ENCODE measurements at regions not wholly inside any gene's neighbourhood (a gene's known extent, or its start where the extent isn't known, plus 50 kb on each side); places are given as distances from the start of the nearest gene placed in this dataset.

DNA sequence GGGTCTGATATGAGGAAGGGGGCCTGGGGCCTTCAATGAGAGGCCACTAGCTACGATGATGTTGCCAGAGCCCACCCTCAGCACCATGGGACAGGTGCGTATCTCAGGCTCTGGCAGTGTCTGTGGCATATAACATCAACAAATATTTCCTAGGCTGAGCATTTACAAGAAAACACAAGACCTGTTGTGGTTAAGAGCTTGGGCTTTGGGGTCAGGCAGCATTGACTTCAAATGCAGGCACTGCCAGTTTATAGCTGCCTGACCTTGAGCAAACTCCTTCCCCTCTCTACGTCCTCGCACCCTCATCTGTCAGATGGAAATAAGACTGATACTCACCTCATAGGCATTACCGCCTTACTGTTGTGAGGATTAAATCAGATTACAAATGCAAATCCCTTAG, 156.0 kb downstream of the KATNAL1 start:
- no peak for DNase-seq (ENCODE audit: low read depth in 2 of 2)

DNA sequence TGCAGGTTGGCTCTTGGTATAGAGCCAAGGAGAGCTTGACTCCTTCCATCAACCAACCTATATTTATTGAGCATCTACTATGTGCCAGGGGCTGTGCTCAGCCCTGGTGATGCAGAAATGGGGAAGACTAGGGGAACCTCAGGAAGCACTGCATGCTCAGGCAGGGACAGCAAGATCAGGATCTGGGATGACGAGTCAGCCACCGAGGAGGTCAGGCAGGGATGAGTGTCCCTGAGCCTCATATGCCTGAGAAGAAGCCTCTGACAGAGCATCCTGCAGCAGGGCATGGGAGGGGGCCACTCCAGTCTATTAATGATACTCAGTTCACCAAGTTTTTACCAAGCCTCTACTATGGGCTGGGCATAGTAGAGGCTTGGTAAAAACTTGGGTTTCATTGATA, 158.1 kb downstream of the KATNAL1 start:
- DNase-seq (ENCODE audit: low read depth in 2 of 2), result no peak

DNA sequence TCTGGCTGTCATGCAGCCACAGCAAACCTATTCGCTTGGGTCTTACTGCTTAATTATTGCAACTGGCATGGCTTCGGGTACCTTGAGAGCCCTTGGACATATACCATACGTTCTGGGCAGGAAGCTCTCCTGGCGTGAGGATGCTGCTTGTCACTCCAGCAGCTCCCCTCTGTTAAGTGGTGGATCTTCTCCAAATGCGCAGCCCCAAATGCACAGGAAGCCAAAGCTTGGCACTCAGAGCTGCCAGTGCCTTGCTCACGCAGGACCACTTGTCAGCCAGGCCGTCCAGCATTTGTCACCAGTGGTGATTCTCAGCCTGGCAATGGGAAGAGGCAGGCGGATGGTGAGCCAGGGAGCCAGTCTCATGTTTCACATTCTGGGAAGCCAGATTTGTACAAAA, 158.6 kb downstream of the KATNAL1 start:
- no peak for DNase-seq (ENCODE audit: low read depth in 2 of 2)

DNA sequence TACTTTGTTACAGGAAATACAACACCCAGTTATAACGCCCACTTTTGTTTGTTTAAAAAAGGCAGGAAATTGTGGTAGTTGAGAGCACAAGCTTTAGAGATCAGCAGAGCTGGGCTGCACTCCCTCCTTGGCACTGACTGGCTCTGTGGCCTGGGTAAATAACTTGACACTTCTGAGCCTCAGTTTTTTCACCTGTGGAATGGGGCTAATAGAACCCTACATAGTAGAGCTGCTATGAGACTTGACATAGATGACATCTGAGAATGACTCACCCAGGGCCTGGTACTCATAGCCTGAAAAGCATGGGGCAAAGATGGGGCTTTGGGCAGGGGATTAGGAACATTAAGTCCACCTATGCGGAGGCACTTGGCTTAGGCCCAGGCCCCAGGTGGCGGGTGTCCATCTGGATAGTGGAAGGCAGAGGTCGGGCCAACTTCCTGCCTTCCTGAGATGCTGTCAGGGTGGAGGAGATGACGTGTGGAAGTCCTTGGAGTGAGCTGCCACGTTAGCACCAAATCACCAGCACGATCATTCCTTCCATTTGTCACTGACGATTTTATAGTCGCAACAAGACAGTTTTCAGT, 159.1 kb downstream of the KATNAL1 start:
- no peak for DNase-seq (ENCODE audit: low read depth in 2 of 2)

DNA sequence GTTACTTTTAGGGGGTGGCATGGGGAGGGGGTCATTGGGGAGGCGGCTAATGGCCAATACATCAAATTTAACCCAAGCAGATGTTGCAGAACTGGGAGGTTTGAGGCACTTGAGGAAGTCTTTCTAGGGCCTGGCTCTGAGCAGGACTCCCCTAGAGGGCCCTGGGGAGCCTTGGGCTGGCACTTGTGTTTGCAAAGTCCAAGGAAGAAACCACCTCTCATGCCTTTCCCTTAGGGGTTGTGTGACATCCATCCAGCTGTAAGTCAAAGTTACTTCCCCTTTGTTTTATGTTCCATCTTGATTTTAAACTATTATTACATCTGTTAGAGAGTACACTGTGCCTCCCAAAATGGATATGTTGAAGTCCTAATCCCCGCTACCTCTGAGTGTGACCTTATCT, 159.9 kb downstream of the KATNAL1 start:
- DNase-seq (ENCODE audit: low read depth in 2 of 2), result no peak

DNA sequence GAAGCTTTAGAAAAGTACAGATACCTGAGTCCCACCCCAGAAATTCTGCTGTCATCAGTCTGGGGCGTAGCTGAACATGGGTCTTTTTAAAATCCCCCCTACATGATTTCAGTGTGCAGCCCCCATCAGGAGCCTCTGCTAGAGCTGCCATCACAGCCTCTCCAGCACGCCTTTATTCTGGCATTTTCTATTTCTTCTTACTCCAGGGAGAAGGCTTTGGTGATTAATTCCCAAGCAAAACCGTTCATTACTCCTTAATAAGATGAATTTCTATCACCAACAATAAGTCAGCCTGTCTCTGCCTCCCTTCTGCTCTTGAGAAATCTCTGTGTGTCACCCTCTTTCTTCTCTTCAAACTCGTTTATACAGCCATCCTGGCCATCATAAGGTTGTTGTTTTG, 160.3 kb downstream of the KATNAL1 start:
- no peak for DNase-seq (ENCODE audit: low read depth in 2 of 2)

DNA sequence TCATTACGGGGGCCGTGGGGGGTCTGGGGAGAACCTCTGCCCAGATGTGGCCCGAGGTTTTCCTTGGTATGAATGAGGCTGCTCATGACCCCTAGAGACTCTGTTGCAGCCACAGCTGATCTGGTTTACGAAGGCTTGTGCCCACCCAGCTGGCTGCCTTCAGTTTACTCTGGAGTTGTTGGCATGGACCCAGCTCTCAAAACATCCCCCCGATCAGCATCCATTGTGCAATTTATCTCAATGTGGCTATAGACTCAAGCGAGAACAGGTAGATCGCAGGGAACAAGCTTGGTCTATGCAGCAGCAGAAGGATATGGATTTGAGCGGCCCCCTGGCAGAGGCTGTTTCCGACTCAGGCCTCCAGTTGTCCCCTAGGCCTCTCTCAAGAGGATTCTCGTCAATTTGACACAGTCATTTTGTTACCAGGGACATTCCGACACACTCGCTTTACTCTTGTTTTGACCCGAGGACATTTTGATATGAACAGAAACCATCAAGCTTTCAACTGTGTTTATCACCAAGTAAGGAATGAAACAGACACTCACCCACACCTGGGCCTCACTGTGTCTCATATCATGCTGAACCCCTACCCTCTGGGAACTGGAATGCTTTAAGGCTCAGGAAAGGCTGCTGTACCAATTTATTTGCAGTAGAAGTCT, 161.5 kb downstream of the KATNAL1 start:
- DNase-seq (ENCODE audit: low read depth in 2 of 2), result no peak

DNA sequence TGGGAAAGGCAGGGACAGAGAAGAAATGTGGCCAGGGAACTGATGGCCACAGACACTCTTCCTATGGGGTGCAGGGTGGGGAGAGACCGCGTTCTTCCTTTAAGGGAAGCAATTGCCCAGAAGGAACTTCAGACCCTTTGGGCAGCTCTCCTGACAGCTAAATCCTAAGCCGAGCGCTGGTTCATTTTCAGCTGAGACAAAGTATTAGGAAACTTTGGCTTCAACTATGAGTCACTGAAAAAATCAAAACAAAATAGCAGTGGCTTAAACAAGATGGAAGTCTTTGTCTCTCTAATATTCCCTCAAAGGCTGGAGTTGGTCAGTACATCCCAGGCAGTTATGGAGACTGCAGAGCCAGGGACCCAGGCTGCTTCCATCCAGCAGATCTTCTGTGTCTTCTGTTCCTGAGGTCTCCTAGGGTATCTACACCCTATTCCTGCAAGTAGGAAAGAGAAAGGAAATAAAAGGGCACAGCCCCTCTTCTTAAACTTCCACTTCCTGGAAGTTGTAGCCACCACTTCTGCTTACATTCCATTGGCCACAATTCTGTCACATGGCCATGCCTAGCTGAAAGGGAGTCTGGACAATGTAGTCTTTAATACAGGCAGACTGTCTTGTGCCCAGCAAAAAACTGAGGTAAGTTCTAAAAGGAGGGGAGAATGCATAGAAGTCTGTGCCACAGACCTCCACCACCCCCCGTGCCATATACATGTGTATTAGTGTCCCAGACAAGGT, 163.5 kb downstream of the KATNAL1 start:
- no peak for DNase-seq (ENCODE audit: low read depth in 2 of 2)

DNA sequence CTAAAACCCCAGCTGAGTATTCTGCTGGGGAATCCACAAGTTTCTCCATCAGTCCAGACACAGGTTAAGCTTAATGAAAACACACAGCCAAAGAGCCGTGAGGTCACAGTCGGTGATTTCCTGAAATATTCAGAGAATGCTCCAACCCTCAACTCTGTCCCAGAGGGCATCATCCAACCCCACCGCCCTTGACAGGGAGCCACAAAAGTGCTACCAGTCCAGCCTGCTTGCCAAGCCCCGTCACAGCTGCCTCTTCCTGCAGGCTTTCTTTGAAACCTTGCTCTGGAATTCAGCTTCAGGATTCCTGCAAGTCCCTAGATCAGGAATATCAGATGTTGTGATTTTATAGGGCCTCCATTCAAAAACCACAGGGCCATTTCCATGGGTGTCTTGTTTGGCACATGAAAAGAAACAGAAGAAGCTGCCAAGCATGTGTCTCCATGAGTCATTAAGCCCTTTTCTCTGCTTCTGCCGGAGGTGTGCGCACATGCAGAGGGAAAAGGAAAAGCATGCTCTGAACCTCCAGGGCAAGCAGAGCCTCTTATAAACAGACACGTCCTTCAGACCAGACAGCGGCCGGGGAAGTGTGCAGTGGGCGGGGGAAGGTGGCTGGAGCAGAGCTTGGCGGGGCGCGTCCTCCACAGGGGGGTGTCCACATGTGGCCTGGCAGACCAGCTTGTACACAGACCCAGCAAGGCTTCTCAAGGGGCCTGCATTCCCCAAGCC, 164.7 kb downstream of the KATNAL1 start:
- peak; percentile 94 to 95 for DNase-seq (ENCODE audit: low read depth in 2 of 2)

DNA sequence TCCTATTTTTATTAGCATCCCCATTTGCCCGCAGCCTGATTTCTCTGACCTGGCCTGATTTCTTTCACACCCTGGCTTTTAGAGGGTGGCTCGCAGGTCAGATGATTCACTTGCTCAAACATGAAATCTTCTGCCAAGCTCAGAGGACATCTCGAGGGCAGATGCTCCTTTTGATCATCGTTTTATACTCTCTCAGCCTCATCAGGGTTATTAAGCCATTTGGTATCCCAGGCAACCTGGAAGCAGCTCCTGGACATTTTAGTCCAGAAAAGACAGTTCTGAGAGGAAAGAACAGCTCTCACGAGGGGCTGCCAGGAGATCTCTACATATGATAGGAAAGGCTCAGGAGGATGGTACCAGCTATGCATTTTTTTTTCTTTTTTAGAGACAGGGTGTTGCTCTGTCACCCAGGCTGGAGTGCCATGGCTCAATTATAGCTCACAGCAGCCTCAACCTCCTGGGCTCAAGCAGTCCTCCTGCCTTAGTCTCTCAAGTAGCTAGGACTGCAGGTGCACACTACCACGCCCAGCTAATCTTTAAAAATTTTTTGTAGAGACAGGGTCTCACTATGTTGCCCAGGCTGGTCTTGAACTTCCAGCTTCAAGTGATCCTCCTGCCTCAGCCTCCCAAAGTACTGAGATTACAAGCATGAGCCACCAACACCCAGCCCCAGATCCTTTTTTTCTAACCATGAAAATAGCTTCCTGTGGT, 165.4 kb downstream of the KATNAL1 start:
- DNase-seq (ENCODE audit: low read depth in 2 of 2), result no peak

DNA sequence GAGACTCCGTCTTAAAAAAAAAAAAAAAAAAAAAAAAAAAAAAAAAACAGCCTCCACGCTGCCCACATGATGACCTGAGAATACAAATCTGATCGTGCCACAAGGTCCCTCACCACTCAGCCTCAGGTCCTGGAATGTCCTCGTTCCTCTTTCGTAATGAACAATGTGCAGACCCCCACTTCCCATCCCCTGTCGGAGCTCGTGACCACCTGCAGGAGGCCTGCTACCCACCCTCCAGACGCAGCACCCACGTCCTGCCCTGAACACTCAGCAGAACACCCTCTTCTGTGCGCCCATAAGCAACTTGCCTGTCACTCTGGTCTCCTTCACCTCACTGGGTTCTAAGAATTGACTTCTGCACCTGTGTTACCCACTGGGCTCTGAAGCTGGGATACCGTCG, 166.4 kb downstream of the KATNAL1 start:
- DNase-seq (ENCODE audit: low read depth in 2 of 2), result no peak

DNA sequence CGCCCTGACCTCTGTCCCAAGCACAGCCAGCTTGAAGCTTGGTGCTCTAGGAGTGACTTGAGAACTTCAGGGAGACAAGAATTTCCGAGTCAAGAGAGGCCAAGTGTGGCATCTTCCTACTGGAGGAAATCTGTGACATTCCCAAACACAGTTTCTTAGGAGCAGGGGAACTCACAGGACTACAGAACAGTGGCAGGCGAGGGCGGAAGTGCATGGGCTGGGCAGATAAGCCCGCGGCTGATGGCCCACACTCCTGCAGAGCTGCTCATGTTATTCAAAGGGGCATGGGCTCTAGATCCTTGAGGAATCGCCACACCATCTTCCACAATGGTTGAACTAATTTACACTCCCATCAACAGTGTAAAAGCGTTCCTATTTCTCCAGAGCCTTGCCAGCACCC, 168.8 kb downstream of the KATNAL1 start:
- no peak for DNase-seq (ENCODE audit: low read depth in 2 of 2)

DNA sequence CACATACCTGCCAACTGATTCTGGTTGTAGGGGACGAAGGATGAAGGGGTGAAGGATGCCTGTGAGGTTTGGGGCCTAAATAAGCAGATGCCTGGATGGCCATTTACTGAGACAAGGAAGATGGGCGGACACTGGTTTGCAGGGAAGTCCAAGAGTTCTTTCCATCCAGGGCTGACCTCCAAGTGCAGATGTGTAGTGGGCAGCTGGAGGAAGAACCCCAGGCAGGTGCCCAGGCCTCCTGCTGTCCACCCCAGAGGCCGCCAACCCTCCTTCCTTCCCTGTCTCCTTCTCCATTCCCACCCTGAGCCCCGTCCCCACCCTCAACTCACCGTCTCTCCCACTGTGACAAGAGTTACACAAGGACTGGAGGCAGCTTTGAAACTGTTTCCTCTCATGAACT, 171.5 kb downstream of the KATNAL1 start:
- DNase-seq (ENCODE audit: low read depth in 2 of 2), result no peak

DNA sequence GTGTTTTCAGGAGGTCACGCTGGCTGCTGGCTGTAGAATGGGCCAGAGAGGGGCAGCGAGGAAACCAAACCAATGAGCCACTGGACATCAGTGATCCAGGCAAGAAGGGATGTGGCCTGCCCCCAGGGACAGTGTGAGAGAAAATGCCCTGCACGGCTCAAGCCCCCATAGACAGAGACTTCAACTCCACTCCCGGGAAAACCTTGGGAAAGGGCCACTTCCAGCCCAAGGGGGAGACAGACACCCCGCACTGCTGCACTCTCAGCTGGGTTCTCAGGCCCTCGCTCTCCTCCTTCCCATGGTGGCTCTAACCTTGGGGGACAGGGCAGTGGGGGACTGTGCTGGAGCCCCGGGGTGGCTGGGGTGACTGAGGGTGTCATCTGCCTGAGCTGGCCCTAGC, 172.0 kb downstream of the KATNAL1 start:
- no peak for DNase-seq (ENCODE audit: low read depth in 2 of 2)

DNA sequence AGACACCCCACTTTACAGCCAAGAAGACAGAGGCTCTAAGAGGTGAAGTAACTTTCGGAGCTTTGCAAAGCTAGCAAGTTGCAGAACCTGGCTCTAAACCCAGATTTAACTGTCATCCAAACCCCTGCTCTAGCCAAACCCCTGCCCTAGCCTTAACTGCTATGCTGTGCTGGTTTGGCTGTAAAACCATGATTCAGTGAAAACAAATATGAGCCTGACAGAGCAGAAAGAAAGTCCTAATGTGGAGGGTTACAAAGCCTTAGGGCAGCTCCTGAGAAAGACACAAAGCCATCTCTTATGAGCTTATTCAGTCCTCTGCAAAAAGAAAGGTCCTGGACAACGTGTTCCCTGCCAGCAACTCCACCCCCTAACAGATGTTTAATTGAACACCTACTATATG, 172.8 kb downstream of the KATNAL1 start:
- DNase-seq (ENCODE audit: low read depth in 2 of 2), result no peak

DNA sequence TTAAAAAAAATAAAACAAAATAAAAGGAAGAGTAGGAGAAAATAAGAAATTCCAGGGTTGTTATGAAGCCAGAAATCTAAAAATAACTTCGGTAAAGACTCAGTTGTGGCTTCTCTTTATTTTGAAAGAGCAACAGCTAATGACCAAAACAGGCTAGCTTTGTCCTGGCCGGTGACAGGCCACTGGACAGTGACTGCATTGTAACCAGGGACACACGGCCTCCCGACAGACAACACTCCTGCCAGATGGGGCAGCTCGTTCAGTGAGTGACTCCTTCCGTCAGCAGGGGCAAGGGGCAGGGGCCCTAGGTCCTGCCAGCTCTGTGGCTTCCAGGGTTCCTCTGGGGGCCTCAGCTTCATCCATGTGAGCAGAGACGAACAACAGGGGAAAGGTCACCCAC, 173.4 kb downstream of the KATNAL1 start:
- no peak for DNase-seq (ENCODE audit: low read depth in 2 of 2)

DNA sequence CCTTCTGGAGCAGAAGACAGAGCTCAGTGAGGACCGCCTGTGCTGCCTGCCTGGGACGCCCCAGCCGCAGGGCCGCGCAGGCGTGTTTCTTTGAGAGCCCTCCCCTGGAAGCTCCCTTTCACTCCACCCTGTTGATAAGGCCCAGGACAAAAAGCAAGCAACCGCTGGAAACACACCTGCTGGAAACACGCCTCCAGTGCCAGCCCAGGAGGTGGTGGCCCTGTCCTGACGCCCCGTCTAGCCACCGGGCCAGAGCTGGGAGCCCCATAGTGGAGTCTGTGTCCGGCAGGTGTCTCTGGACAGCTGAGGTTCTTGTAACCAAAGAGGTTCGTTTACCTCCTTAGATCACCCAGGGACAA, 173.8 kb downstream of the KATNAL1 start:
- DNase-seq (ENCODE audit: low read depth in 2 of 2), result no peak

DNA sequence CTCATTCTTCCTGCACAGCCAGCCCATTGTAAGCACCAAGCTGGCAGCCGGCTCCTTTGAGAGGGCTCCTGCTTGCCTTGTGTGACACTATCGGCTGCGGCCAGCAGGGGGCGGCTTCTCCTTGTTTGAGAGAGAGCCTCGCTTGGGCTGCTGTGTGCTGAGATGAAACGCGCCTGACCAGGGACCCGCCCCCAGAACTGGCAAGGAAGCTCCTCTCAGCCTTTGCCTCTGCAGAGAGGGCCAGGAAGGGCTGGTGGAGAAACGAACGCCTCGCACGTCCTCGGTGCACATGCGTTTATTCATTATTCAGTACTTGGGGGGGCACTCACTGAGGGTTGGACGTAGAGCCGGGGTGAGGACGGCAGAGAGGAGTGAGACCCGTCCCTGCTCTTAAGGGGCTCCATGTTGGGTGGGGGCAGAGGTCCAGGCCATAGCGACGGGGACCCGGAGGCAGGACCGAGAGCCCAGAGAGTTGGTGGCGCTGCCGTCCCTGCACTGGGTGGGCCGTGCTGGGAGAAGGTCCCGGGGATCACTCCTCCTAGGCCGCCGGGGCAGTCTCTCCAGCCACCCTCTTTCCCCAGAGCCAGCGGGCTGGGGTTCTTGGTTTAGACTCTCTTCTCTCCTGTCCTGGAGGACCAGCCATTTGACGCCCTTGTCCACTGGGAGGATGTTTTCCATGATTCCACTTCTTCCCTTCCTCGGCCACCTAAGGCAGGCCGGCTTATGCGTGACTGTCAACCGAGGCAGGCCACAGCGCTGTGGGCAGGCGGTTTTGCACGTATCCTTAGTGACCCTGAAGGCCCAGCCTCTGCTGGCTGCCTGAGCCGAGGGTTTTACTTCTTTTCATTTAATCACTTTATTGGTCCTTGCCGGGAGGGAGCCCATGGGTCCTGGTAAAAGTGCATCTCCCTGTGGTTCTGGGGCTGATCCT, 174.5 kb downstream of the KATNAL1 start:
- peak; percentile 73 to 75 for DNase-seq (ENCODE audit: low read depth in 2 of 2)

DNA sequence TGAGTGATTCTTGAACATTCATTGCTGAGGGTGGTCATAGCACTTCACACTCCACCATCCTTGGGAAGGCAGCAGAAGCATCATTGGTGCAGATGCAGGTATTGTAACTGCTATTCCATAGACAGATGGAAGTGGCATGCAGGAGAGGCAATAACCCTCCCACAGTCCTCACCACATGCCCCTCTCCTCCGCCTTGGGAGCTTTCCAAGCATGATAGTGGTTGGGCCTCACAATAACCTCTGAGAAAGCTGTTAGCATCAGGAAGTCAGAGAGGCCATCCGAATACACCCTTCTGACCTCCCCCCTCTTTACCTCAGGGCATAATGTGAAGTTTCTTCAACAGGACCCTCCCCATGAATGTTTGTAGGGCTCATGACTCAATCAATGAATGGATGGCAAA, 177.9 kb downstream of the KATNAL1 start:
- no peak for DNase-seq (ENCODE audit: low read depth in 2 of 2)

DNA sequence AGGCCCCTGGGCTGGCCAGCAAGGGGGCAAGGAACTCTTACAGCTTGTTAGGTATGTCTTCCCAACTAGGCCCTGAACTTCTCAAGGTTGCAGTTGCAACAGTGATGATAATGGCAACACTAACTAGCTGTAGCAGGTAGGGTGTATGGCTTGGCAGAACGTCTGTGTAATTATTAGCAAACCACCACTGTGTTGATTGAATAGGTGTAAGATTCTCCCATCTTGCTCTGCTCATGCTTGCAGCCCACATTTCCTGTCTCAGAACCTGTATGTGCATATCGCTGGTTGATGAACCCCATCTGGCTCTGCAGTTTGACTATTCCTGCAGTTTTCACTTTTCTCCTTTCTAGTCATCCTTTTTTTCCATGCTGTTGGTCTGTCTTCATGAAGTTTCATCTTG, 178.8 kb downstream of the KATNAL1 start:
- no peak for DNase-seq (ENCODE audit: low read depth in 2 of 2)

DNA sequence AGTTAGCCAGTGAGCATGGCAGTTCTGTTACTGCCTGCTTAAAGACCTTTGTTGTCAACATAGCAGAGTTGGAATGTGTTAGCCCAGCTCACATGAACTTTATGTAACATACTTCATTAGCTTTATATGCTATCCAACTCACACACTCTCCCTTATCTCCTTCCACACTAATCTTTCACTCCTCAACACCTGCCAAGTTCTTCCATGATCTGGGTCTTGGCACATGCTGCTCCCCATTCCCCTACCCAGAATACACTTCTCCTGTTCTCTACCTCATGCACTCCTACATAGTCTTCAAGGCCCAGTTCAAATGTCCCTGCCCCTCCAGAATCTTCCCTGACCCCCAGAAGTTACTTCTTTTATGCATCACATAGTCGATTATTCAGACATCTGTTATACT, 179.3 kb downstream of the KATNAL1 start:
- no peak for DNase-seq (ENCODE audit: low read depth in 2 of 2)

Data from fibroblast of skin of left biceps (primary cell).